Panc1 (cell line): ENCODE measurements at regions not wholly inside any gene's neighbourhood (a gene's known extent, or its start where the extent isn't known, plus 50 kb on each side); places are given as distances from the start of the nearest gene placed in this dataset.

ENCODE experiments used
- ATAC-seq: fragments of 200-7000 bp; cut with Tn5 transposase; 2 replicates; pipeline ENCODE4 v1.9.1; 2020; ENCODE audit warnings: mild to moderate bottlenecking, moderate library complexity
- BruUV-seq: library from RNA; stranded (reverse); fragments of 400-500 nt; replicated peaks from 2 replicates; lab custom pipeline; 2021; lab: Mats Ljungman, UMichigan
- CTCF ChIA-PET: fragments of 300-600 bp; sonication (Branson Sonifier 250); formaldehyde crosslinking; loops from one replicate; lab custom pipeline; 2022; ENCODE audit warnings: antibody characterized with exemption; lab: Charles Lee
- POLR2A ChIA-PET: fragments of 300-600 bp; sonication (Branson Sonifier 250); formaldehyde crosslinking; loops from one replicate; lab custom pipeline; 2022; ENCODE audit warnings: antibody characterized with exemption; lab: Charles Lee
- DNase-seq: peaks from one replicate; pipeline ENCODE4 v3.0.0-alpha.2; 2010; ENCODE audit warnings: low read depth, low spot score
- H3K27ac ChIP-seq: 2 replicates; pipeline ENCODE4 v1.5.1; 2011; ENCODE audit warnings: mild to moderate bottlenecking, low read length, inconsistent platforms
- H3K27me3 ChIP-seq: fragments of 200-500 bp; sonication (Bioruptor generic); 2 replicates; pipeline ENCODE4 v1.6.0; 2014; ENCODE audit warnings: low read length, inconsistent platforms; ENCODE audit not compliant: control insufficient read depth, insufficient read depth
- H3K36me3 ChIP-seq: fragments of 200-500 bp; sonication (Bioruptor generic); 2 replicates; pipeline ENCODE4 v1.5.1; 2014; ENCODE audit warnings: inconsistent platforms, mild to moderate bottlenecking, low read length, moderate library complexity; ENCODE audit not compliant: control insufficient read depth, insufficient read depth
- H3K4me1 ChIP-seq: 2 replicates; pipeline ENCODE4 v1.5.1; 2011; ENCODE audit warnings: inconsistent platforms, mild to moderate bottlenecking, low read length, moderate library complexity; ENCODE audit not compliant: control insufficient read depth, insufficient read depth
- H3K4me3 ChIP-seq, 2 experiments: 2 replicates each; pipeline ENCODE4 v1.5.1; 2011 to 2012; ENCODE audit warnings: low read depth in 2 of 2, low read length in 2 of 2, mild to moderate bottlenecking in 2 of 2, inconsistent platforms in 1 of 2, moderate library complexity in 1 of 2
- H3K9me3 ChIP-seq: fragments of 200-500 bp; sonication (Bioruptor generic); 2 replicates; pipeline ENCODE4 v1.5.1; 2014; ENCODE audit warnings: low read depth, mild to moderate bottlenecking, inconsistent platforms, low read length, moderate library complexity; ENCODE audit not compliant: control insufficient read depth, insufficient read depth
- CTCF ChIP-seq: fragments of 450-650 bp; IDR thresholded peaks from 2 replicates; pipeline ENCODE4 v1.5.1; 2017; ENCODE audit warnings: mild to moderate bottlenecking
- POLR2AphosphoS5 ChIP-seq: IDR thresholded peaks from 2 replicates; pipeline ENCODE4 v1.6.1; 2012; ENCODE audit warnings: mild to moderate bottlenecking, low read depth, low read length, moderate library complexity
- REST ChIP-seq, 2 experiments: IDR thresholded peaks; 2 replicates each; pipeline ENCODE4 v1.6.1; 2011 to 2012; ENCODE audit warnings: low read depth in 2 of 2, control low read depth in 1 of 2, low read length in 1 of 2, mild to moderate bottlenecking in 1 of 2, moderate library complexity in 1 of 2; ENCODE audit not compliant: insufficient read depth in 1 of 2
- SIN3A ChIP-seq: IDR thresholded peaks from 2 replicates; pipeline ENCODE4 v1.6.1; 2012; ENCODE audit warnings: low read depth, mild to moderate bottlenecking, low read length, moderate library complexity, borderline replicate concordance; ENCODE audit not compliant: insufficient read depth
- TCF7L2 ChIP-seq: IDR thresholded peaks from 2 replicates; pipeline ENCODE4 v1.6.1; 2011; ENCODE audit warnings: mild to moderate bottlenecking, low read depth, low read length, inconsistent platforms
- in situ Hi-C: cut with HindIII; loops from 2 replicates; pipeline ENCODE4 v1.10.0; 2016; ENCODE audit warnings: low sequenced_read_pairs, low pct_unique_long_range_greater_than_20kb
- intact Hi-C: fragments of 100-400 bp; cut with micrococcal nuclease; formaldehyde crosslinking; loops from one replicate; pipeline ENCODE4 v1.10.0; 2022; ENCODE audit not compliant: unreplicated experiment

- Histone ChIP-seq H3K27ac (no peak overlapping the region), H3K9me3 (no peaks in the 10 kb centered on the region), H3K36me3 (no peaks in the 10 kb centered on the region), H3K4me1 (no peaks in the 10 kb centered on the region), H3K27me3 (no peaks in the 10 kb centered on the region), H3K4me3 (no peak overlapping the region)
- CTCF ChIA-PET: interaction anchor here (0.6 kb wide), 1 partner anchor 71 kb away, joined by 8 read pairs; no protein-coding TSS in a partner anchor
- ATAC-seq (no peak), DNase-seq (no peak)
- in situ Hi-C loops: no loop called here
- no TSS peak for BruUV-seq
- intact Hi-C loops: no loop called here
- no peak for TF ChIP-seq REST (IDR thresholded peaks at IDR 0.05; ENCODE audit: insufficient read depth in 1 of 2, low read depth in 2 of 2, low read length in 1 of 2)
- TF ChIP-seq CTCF: no peak
- TF ChIP-seq SIN3A: no peak
- TF ChIP-seq POLR2AphosphoS5: no peak
- TF ChIP-seq TCF7L2: no peak
- POLR2A ChIA-PET: no interaction called here
Observed at GRCh38 chr5:4977416-4978110, 162.6 kb upstream of the ADAMTS16 start.

- no TSS peak for BruUV-seq
- POLR2A ChIA-PET: no interaction called here
- in situ Hi-C loops: no loop called here
Observed at GRCh38 chr5:4980201-4980600, 159.9 kb upstream of the ADAMTS16 start.

More at GRCh38 chr5:4980201-4980600, 159.9 kb upstream of the ADAMTS16 start:
- Histone ChIP-seq H3K4me3 (no peak overlapping the region), H3K27ac (no peak overlapping the region), H3K27me3 (no peaks in the 10 kb centered on the region; the same call in 1 of the 2 replicates), H3K4me1 (no peaks in the 10 kb centered on the region), H3K9me3 (no peaks in the 10 kb centered on the region), H3K36me3 (no peaks in the 10 kb centered on the region)
- TF ChIP-seq SIN3A (no peak), CTCF (no peak), TCF7L2 (no peak), POLR2AphosphoS5 (no peak), REST (IDR thresholded peaks at IDR 0.05; ENCODE audit: insufficient read depth in 1 of 2, low read depth in 2 of 2, low read length in 1 of 2) (no peak)
- ATAC-seq: no peak
- no peak for DNase-seq
- intact Hi-C loops: no loop called here
- CTCF ChIA-PET: no interaction called here
